PFSK-1 (cell line): ENCODE measurements at regions not wholly inside any gene's neighbourhood (a gene's known extent, or its start where the extent isn't known, plus 50 kb on each side); places are given as distances from the start of the nearest gene placed in this dataset.

Experiments used
- FOXP2 ChIP-seq: optimal IDR thresholded peaks from 2 replicates; pipeline ENCODE3; 2011; ENCODE audit warnings: borderline replicate concordance, control low read depth, inconsistent platforms; ENCODE audit not compliant: insufficient read depth; ENCODE audit errors: extremely low read length, extremely low read depth
- POLR2AphosphoS5 ChIP-seq: IDR thresholded peaks from 2 replicates; pipeline ENCODE4 v1.6.1; 2012; ENCODE audit warnings: low read depth, mild to moderate bottlenecking, control low read depth, low read length, moderate library complexity
- SIN3A ChIP-seq: IDR thresholded peaks from 2 replicates; pipeline ENCODE4 v1.6.1; 2012; ENCODE audit warnings: mild to moderate bottlenecking, low read length, moderate library complexity, borderline replicate concordance; ENCODE audit not compliant: insufficient read depth
- TAF1 ChIP-seq: IDR thresholded peaks from 2 replicates; pipeline ENCODE4 v1.6.1; 2012; ENCODE audit warnings: low read length, control low read depth, borderline replicate concordance; ENCODE audit not compliant: insufficient read depth
- TF ChIP-seq, protein P1 (sequence below), 2 experiments: IDR thresholded peaks; 2 replicates each; pipeline versions ENCODE4 v1.6.1 to v1.8.0; 2011 to 2012; ENCODE audit warnings: low read depth in 2 of 2, low read length in 2 of 2, control low read depth in 1 of 2, inconsistent platforms in 1 of 2, mild to moderate bottlenecking in 1 of 2, moderate library complexity in 1 of 2; ENCODE audit not compliant: insufficient read depth in 1 of 2

DNA sequence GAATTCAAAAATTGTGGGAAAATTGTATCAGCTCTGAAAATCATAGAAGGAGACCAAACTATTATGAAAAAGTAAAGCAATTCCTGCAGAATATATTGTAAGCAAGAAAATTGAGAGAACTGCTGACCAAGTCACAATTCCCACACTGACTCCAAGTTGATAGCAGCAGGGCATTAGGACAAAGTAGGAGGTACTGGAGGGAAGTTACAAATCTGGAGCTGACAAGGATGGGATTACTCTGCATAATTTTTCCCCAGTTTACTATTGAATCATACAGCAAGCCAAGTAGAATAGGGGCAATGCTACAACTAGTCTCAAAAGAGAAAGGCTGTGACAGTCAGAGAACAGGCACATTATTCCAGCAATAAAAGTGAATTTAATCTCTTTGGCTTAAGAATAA, 161.3 kb upstream of the USP25 start:
- TF ChIP-seq, protein P1, sequence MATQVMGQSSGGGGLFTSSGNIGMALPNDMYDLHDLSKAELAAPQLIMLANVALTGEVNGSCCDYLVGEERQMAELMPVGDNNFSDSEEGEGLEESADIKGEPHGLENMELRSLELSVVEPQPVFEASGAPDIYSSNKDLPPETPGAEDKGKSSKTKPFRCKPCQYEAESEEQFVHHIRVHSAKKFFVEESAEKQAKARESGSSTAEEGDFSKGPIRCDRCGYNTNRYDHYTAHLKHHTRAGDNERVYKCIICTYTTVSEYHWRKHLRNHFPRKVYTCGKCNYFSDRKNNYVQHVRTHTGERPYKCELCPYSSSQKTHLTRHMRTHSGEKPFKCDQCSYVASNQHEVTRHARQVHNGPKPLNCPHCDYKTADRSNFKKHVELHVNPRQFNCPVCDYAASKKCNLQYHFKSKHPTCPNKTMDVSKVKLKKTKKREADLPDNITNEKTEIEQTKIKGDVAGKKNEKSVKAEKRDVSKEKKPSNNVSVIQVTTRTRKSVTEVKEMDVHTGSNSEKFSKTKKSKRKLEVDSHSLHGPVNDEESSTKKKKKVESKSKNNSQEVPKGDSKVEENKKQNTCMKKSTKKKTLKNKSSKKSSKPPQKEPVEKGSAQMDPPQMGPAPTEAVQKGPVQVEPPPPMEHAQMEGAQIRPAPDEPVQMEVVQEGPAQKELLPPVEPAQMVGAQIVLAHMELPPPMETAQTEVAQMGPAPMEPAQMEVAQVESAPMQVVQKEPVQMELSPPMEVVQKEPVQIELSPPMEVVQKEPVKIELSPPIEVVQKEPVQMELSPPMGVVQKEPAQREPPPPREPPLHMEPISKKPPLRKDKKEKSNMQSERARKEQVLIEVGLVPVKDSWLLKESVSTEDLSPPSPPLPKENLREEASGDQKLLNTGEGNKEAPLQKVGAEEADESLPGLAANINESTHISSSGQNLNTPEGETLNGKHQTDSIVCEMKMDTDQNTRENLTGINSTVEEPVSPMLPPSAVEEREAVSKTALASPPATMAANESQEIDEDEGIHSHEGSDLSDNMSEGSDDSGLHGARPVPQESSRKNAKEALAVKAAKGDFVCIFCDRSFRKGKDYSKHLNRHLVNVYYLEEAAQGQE (IDR thresholded peaks at IDR 0.05; ENCODE audit: insufficient read depth in 1 of 2, low read depth in 2 of 2, low read length in 2 of 2), result no peak
- TF ChIP-seq POLR2AphosphoS5 (no peak), TAF1 (no peak), FOXP2 (no peak), SIN3A (no peak)

DNA sequence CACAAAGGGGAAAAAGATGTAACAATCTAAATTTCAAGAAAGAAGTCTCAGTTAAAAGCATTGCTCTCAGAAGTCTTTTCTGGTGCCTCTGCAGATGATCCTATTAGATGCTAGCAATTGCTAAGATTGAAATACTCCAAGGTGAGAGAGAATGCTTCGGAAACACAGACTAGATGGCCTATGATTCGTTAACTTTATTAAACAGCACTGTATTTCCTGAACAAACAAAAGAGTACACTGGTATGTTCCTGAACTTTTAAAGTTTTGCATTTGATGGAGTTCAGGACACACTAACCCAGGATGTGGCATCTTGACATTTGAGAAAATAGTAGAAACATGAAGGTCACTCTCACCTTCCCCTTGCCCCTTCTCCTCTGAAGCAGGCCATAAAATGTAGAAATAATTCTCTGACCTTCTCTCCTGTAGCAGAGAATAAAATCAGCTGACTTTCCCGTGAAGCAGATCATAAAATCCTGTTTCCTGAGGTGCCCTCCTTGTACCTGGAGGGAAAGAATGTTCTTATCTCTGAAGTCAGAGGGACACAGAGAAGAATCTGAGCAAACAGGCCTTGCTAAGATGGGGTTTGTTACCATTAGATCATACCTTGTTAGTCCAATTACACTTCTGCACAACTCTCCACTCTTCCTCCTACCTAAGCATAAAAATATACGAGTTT, 142.9 kb upstream of the USP25 start:
- TF ChIP-seq SIN3A (no peak), TAF1 (no peak)

DNA sequence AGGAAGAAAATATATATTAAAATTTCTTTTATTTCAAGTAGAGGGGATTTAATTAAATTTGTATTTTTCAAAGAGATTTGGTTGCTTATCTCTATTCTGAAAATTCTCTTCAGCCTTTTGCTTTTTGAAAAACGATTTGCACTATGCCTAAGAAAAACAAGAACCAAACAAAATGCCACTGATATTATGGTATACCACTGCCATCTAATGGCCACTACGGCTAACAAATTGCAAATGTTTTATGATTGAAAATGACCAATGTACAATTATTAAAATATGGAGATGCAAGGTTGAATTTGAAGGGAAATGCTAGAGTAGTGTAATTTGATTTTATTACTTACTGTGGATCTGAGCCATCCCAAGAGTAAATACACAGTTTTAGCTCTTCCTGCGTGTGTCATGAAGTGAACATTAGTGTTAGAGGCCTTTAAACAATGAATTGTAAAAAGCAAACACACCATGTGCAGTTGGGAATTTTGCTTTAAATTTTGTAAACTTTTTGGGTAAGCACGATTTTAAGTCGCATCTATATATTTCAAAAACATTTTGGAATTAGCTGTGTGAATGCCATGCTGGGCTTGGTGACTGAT, 137.4 kb upstream of the USP25 start:
- no peak for TF ChIP-seq SIN3A

DNA sequence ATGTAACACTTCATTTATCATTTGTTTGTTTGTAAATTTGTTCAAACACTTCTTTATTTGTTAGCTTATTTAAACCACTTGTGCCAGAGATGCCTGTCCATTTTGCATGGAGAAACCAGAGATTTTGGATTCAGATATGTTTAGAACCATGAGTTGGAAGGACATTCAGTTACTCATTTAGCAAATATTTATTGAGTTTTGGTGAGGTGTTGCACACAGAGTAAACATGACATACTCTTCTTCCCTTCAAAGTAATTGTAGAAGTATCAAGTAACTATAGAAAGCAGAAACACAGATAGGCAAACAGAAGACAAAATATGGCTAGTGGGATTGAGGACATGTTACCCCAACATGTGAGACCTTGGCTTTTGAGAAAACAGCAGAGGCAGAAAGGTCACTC, 136.8 kb upstream of the USP25 start:
- TF ChIP-seq TAF1, result no peak
- no peak for TF ChIP-seq POLR2AphosphoS5
- no peak for TF ChIP-seq FOXP2
- TF ChIP-seq, protein P1 (IDR thresholded peaks at IDR 0.05; ENCODE audit: insufficient read depth in 1 of 2, low read depth in 2 of 2, low read length in 2 of 2), result no peak
- no peak for TF ChIP-seq SIN3A

DNA sequence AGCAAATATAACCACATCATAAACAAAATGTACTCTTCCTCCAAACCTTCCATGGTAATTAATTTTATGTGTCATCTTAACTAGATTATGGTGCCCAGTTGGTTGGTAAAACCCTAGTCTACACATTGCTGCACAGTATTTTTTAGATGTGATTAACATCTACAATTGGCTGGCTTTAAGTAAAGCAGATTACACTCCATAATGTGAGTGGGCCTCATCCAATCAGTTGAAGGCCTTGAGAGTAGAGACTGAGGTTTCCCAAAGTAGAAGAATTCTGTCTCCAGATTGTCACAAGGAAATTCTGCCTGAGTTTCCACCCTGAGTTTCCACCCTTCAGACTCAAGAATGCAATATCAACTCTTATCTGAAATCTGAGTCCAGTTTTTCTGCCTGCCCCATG, 128.4 kb upstream of the USP25 start:
- TF ChIP-seq FOXP2, result no peak
- TF ChIP-seq POLR2AphosphoS5, result no peak
- TF ChIP-seq TAF1, result no peak
- TF ChIP-seq SIN3A, result no peak
- TF ChIP-seq, protein P1 (IDR thresholded peaks at IDR 0.05; ENCODE audit: insufficient read depth in 1 of 2, low read depth in 2 of 2, low read length in 2 of 2), result no peak

DNA sequence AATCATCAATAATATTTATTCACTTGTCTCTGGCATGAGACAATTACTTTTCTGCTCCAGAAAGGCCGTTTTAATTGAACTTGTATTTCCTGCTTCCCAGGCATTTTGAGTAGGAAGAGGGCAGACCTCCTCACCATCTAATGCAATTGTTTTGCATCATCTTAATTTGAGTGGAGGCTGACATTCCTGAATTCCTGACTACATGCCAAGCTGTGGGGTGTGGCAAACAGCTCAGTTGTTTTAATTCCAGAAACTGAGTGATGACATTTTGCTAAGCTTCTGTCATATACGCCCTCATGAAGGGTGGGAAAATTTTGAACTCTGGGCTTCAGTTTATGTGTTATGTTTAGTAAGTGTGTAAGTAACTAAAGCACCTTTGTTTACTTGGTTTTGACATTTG, 125.4 kb upstream of the USP25 start:
- TF ChIP-seq TAF1 (no peak), POLR2AphosphoS5 (no peak), SIN3A (no peak), FOXP2 (no peak)
- TF ChIP-seq, protein P1 (IDR thresholded peaks at IDR 0.05; ENCODE audit: insufficient read depth in 1 of 2, low read depth in 2 of 2, low read length in 2 of 2), result no peak
